HG03575 (cell line): ENCODE measurements at regions not wholly inside any gene's neighbourhood (a gene's known extent, or its start where the extent isn't known, plus 50 kb on each side); places are given as distances from the start of the nearest gene placed in this dataset.
"Not testable (repeated sequence)": the region's sequence is repeated elsewhere in the genome, so short reads cannot be mapped to it uniquely, and the experiment has no call there.

Experiments
- ATAC-seq: cut with Tn5 transposase; IDR thresholded peaks from one replicate; pipeline ENCODE4 v1.9.1; 2021; ENCODE audit not compliant: unreplicated experiment, insufficient number of reproducible peaks, low FRiP score; ENCODE audit errors: extremely low read depth

GRCh38 chr14:98903371-98903770, 368.6 kb downstream of the BCL11B start:
- no peak for ATAC-seq

GRCh38 chr14:98904677-98905076, 367.3 kb downstream of the BCL11B start:
- no peak for ATAC-seq

GRCh38 chr14:98906123-98906995, 365.6 kb downstream of the BCL11B start:
- ATAC-seq = no peak

- ATAC-seq = no peak
These were observed 364.7 kb downstream of the BCL11B start for GRCh38 chr14:98907271-98907670.

- no peak for ATAC-seq
These were observed 363.9 kb downstream of the BCL11B start for GRCh38 chr14:98908050-98908449.

- no peak for ATAC-seq
These were observed 362.6 kb downstream of the BCL11B start for GRCh38 chr14:98909251-98909944.

- ATAC-seq = no peak
These were observed 361.9 kb downstream of the BCL11B start for GRCh38 chr14:98910061-98910460.

- ATAC-seq = no peak
These were observed 359.3 kb downstream of the BCL11B start for GRCh38 chr14:98912655-98913054.

- no peak for ATAC-seq
These were observed 357.9 kb downstream of the BCL11B start for GRCh38 chr14:98913967-98914650.

- ATAC-seq = no peak
These were observed 357.1 kb downstream of the BCL11B start for GRCh38 chr14:98914942-98915341.

- ATAC-seq = no peak
These were observed 356.4 kb downstream of the BCL11B start for GRCh38 chr14:98915625-98916024.

GRCh38 chr14:98916036-98916435, 356.0 kb downstream of the BCL11B start:
- ATAC-seq = no peak

- no peak for ATAC-seq
These were observed 355.5 kb downstream of the BCL11B start for GRCh38 chr14:98916476-98916875.

GRCh38 chr14:98919434-98919833, 352.6 kb downstream of the BCL11B start:
- ATAC-seq = no peak

GRCh38 chr14:98921306-98921705, 350.7 kb downstream of the BCL11B start:
- ATAC-seq = not testable (repeated sequence)

- ATAC-seq = no peak
These were observed 348.4 kb downstream of the BCL11B start for GRCh38 chr14:98923596-98923995.

GRCh38 chr14:98924046-98924445, 348.0 kb downstream of the BCL11B start:
- no peak for ATAC-seq

GRCh38 chr14:98925354-98926040, 346.5 kb downstream of the BCL11B start:
- no peak for ATAC-seq

- no peak for ATAC-seq
These were observed 345.9 kb downstream of the BCL11B start for GRCh38 chr14:98926146-98926545.
